CD4-positive, alpha-beta T cell treated with Interferon gamma for 1 hour (primary cell): ENCODE measurements at regions not wholly inside any gene's neighbourhood (a gene's known extent, or its start where the extent isn't known, plus 50 kb on each side); places are given as distances from the start of the nearest gene placed in this dataset.

Source experiments
- DNase-seq: peaks from one replicate; pipeline ENCODE4 v3.0.0-alpha.2; 2020

DNA sequence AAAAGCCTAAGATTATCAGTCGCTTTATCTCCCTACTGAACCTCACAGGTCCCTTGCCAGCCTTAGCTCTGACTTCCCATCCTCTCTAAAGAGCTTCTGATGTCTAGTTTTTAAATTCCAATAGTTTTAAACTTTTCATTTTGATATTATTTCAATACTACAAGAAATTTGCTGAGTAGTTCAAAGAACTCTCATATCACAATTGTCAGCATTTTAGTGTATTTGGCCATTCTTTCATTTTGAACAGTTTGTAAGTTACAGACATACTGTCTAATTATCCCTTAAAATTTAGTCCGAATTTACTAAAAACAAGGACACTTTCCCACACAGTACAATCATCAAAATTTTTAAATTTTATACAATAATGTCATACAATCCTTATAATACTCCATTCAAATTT, 666.8 kb upstream of the SETBP1 start:
- DNase-seq: no peak

DNA sequence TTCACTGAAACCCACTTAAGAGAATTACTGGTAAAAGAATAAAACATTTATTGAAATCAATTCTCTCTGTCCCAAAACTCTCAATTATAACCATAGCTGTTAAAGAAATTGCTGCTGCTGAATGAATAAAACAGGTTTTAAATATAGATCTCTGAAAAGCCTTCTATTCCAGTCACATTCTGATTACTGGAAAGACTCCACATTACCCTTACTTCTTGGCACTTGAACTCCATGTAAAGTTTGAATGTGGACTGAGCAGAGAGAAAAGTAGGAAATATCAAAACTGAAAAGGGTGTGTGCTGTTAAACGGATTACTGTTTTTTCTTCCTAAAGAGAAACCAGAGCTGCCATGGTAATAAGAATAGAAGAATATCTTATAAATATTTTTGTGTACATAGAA, 655.3 kb upstream of the SETBP1 start:
- no peak for DNase-seq

DNA sequence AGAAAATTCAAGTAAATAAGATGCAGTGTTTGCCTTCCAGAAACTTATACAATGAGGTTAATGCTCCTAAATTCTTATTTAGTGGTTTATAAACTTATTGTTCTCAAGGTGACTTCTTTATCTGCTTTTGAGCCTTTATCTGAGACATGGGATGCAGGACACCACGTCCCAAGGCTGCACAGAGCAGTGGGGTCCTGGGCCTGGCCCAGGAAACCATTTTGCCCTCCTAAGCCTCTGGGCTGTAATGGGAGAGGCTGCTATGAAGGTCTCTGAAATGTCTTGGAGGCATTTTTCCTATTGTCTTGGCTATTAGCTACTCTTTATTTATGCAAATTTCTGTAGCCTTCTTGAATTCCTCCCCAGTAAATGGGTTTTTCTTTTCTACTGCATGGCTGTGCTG, 652.6 kb upstream of the SETBP1 start:
- no peak for DNase-seq

DNA sequence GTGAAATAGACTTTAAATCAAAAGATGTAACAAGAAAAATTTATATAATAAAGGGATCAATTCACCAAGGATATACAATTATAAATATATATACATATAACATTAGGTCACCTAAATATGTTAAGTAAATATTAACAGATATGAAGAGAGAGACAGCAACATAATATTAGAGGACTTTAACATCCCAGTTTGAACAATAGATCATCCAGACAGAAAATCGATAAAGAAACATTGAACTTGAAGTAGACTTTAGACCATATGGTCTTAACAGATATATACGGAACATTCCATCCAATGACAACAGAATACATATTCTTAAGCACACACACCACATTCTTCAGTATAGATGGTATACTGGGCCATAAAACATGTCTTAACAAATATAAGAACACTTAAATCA, 649.6 kb upstream of the SETBP1 start:
- DNase-seq: no peak

DNA sequence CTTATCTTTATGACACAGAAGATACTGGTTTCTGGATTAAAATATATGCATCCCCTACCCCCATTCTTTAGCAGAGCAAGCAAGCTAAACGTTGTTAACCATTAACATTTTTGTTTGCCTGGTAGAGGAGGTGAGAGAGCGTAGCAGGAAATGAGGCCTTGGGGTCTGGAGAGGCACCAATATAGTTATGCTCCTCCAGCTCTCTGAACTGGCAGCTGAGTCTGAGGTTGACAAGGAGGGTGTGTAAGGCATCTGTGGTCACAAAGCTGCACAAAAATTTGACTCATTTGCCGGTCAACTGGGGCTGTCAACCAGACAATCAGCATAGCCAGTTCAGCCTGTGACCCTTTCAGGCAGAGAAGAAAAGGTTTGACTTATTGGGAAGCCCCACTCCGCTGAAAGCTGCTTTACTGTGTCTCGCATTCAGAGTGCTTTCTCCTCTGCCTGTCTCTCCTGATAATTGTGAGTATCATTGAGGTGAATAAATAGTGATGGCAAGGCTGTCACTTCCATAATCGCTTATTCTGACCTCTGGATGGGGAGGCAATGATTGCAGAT, 647.5 kb upstream of the SETBP1 start:
- no peak for DNase-seq

DNA sequence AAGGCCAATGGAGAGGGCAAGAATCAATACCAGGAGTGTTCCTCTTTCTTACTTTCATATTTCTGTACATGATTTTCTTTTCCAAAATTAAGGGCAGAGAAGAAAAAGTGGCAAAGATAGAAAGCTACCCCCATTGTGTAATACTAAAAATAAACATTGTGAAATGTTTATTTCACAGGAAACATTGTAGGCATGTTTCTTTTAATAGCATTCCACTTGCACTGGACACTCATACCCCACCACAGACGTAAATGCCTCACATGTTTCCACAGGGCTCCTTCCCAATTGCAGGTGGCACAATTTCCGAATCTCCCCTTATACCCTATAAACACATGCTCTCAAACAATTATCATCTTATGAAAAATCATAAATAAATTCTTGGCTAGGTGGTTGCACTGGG, 645.1 kb upstream of the SETBP1 start:
- no peak for DNase-seq

DNA sequence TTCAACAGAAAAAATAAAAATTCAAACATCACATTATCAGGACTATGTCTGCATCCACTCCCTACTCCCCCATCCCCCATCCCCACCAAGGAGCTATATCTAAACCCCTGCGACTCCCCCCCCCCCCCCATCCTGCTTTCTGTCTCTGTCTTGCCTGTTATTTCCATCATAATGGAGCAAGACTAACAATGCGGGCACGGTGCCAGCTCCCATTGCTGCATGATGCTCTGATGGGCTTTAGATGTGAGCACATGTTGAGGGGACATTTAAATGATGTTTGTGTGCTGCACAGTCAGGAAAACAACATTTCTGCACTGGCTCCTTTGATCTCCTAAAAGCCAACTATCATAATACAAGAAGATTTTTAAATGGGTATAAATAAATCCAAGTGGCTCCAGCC, 644.2 kb upstream of the SETBP1 start:
- DNase-seq: no peak

DNA sequence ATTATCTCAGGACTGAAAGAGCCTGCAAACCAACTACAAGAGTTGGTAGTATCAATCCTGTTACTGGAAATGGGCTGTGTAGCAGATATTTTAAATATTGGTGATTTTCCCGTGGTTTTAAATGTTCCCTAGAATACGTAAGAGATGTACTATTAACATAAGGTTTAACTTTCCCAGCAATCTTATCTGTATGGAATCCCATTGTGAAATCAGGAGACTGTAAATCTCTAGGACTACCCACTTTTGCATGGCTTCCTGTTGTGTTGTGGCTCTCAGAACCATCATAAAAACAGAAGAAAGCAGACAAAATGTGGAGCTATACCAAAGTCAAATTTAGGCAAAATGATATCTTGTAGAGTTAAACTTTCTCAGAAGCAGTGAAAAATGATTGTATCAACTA, 641.5 kb upstream of the SETBP1 start:
- DNase-seq: no peak

DNA sequence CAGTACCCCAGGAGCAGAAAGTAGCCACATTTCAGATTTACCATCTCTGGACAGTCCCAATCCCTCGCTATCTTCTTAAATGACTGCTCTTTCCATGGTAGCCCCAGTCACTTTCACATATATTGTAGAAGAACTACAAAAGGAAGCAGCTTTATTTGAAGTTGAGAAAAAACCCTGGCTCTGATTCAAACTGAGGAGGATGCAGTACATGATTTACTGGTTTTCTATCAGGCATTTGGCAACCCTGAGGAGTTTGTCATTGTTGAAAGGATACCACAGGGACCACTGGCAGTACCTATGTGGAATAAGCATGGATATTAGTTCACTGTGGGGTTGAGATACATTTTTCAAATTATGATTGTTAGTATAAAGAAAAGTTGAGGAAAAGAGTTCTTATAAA, 640.9 kb upstream of the SETBP1 start:
- DNase-seq: no peak

DNA sequence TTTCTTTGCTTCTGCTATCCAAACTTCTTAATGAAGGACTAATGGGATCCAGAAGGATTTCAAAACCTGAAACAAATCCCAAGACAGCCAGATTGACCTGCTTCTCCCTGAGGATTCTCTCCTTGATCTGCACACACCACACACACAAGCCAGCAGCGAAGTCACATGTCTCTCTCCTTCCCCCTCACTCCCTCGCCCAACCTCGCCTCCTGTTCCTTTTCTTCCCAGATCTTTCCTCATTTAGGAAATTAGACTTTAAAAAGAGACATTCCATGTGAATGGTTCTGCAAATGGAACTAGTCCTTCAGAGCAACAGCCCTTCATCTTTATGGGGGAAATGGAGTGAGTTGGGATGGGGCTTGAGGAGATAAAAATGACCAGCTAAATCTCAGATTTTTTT, 639.1 kb upstream of the SETBP1 start:
- DNase-seq: no peak

DNA sequence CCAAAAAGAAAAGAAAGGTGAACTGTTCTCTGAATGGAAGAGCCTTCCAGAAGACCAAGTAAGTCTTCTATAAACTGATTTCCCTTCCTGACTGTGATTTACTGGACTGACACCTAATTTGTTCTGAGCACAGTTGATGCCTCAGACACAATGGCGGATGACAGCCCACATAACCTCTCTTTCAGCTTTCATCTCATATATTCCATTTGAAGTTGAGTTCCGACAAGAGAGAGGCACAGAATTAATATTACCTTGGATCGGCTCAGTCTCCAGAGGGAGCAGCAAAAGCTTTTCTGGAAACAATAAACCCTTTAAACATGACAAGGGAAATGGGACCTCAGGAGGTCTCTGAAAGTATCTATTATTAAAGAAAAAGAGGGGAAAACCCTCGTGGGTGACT, 638.7 kb upstream of the SETBP1 start:
- no peak for DNase-seq

DNA sequence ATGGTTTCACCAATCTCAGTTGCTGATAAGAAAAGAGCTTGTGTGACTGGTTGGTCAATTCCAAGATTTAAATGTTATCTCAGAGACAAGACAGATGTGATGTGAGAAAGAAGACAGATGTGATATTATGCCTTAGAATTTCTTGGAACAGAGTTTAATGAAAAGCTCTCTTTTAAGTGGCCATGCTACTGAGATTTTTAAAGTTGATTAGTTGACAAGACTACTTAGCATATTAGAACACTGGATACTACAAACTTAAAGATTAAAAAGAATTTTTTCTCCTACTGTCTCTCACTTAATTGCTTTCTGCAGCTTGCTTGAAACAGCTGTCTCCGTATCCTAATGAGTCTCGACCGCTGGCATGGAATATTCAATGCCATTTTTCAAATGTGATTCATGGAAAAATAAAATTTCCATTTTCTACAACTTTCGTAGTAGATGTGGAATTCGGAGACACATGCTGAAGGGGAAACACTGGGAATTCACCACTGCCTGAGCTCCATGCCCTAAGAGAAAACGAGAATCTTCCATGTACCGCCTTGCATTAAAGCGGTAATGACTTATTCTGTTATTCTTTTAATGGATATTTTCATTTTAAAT, 634.2 kb upstream of the SETBP1 start:
- no peak for DNase-seq

DNA sequence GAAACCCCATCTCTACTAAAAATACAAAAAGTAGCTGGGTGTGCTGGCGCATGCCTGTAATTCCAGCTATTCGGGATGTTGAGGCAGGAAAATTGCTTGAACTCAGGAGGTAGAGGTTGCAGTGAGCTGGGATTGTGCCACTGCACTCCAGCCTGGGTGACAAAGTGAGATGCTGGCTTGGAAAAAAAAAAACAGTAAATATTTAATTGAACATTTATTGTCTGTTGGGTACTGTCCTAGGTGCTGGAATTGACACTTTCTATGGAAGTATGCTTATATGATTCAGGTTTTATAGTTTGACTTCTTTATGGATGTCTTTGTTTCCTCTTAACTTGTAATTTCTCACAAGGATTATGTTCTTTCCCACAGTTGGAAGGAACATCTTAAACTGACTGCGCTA, 633.1 kb upstream of the SETBP1 start:
- DNase-seq: no peak

DNA sequence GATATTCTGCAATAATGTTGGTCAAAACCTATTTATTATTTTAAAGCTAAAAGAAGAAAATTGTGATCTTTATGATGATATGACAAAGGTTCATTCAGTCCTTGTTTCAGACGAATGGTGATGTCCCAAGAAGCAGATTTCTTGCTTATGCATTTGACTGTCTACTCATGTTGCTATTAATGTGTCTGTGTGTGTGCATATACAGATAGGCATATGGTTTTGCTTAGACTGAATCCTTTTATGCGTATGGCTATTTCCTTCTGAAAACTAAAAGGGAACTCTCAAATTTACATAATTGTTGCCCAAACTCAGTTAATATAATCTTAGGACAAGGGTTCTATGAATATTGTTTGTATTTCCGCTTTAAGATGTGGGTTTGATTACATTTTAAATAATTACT, 632.3 kb upstream of the SETBP1 start:
- no peak for DNase-seq

DNA sequence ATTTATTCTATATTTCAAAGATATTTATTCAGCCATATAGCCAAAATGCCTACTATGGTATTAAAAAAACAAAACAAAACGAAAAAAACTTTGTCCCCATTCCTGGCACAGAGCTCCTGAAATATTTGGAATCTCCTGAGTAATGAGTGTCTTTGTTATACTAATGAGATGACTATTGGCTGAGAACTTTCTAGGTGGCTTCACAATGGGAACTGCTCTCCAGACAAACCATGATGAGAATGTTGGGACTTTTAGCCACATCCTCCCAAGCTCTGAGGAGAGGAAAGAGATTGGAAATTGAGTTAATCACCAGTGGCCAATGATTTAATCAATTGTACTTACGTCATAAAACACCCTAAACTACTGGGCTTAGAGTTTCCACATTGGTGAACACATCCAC, 631.8 kb upstream of the SETBP1 start:
- DNase-seq: no peak

DNA sequence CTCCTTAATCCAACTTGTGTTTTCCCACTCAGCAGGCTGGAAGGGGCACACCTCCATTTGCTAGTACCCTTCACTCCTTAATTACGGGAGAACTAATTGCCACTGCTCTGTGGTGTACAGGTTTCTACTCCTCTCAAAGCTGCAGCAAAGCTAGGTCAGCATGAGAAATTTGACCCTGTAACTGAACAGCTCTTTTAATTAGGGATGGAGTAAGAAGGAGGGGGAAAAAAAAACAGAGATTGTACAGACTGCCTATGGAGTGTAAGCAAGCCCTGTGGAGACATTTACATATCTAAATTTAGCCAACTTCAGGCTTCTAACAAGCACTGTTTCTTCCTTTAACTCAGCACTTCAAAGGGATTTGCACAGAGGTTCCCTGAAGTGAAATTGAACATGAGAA, 629.7 kb upstream of the SETBP1 start:
- DNase-seq: no peak

DNA sequence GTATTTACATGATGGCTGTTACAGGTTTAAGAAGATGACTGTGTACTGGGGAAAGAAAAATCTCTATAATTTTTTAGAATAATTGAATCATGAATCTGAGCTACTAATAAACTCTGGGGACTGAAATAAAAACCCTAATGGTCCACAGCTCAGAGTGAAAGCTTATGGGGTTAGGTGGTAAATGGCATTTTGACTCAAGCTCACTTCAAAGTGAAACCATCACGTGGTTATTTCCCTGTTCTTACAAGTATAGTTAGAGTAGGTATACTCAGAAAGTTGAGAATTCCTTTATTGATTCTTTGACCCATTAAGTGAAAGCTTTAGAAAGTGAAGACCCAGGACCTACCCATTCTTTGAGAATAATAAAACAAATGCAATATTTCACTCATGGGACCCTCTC, 626.2 kb upstream of the SETBP1 start:
- DNase-seq: no peak

DNA sequence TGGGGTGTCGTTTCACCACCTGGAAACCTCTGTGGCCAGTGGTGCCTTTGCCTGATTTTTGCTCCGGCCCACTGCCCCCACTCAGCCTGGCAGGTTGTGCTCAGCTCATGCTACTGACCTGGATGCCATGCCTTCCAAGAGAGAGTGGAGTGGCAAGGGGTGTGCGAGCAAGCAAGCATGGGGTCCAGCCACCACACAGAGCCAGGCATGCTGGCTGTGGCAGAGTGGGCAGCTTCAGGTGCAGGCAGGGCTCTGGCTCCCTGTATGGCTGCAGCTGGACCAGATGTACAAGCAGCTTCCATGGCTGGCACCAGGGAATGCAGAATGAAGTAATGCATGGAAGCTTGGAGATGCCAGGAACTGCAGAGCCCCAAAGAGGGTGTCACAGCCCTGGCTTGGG, 620.5 kb upstream of the SETBP1 start:
- DNase-seq: no peak

DNA sequence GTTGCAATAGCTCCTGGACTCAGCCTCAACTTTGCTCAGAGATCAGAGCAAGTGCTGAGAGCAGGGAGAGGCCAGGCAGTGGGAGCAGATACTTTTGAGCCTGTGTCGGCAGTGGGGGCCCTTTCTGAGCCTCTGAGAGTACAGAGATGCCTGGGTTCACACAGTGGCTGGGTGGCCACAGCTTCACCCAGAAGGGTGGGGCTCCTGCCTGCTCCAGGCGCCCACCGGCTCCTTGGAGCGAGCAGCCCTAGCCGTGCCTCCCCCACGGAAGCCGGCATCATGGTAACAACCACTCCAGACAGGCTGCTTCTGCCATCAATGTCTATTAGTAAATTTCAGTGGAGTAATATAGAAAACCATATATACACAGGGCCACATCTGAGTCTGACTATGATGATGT, 619.2 kb upstream of the SETBP1 start:
- no peak for DNase-seq

DNA sequence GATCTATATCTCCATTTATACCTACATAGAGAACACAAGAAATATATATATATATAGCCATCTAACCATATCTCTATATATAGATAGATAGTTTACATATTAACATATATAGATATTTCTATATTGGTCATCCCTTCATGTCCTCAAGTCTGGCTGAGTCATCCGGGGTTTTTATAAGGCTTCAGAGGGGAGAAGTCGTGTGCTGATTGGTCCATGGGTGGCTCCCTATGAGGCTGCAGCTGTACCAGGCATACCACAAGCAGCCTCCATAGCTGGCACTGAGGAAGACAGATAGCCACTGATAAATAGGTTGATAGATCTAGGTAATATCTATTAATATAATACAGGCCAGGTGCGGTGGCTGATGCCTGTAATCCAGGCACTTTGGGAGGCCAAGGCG, 618.3 kb upstream of the SETBP1 start:
- no peak for DNase-seq

DNA sequence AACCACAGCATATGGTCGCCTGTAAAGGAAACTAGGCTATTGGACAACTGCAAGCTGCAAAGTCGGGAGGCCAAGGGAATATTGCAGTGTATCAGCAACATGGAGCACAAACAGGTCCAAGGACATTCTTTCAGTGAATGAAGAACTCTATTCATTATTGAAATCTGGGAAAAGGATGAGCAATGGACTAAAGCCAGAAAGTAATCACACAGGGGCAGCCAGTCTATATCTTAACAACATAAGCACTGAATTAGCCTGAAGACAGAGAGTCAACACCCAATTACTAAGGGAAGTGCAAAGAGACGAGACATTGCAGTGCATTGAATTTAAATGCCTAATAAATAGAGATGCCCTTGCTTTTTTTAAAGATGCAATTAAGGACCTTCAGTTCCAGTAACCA, 615.5 kb upstream of the SETBP1 start:
- DNase-seq: no peak

DNA sequence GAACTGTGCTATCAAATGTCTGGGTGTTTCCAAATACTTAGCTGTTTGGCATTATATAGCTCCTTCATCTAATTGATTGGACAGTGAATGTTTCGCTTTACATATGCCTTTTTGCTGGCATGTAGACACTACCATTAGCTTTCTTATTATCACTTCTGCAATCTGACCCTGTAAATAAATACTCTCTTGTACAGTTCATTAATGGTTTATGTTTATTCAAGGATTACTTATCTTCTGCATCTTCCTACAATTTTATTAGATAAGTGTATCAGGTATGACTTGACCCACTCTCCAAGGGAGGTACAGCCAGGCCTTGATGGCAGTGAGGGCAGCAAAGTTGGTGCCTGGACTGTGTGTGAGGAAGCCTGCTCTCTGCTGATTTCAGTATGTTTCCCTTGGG, 614.1 kb upstream of the SETBP1 start:
- DNase-seq: no peak

DNA sequence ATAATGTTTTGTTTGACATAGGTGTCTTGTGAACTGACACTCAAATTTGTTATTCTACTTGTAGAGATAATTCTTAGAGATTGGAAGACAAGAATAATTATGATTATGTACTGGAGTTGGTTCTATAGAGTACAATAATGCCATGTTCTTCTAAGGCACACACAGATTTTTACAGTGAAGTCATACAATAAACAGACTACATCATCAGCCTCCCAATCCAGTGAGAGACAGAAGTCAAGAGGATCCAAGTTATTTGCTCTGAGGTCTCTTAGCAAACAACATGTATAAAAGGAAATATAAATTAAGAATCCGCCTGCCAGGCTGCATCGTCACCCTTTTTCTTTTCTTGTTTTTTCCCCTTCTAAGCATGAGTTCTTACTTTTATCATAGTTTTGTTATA, 613.5 kb upstream of the SETBP1 start:
- DNase-seq: no peak

DNA sequence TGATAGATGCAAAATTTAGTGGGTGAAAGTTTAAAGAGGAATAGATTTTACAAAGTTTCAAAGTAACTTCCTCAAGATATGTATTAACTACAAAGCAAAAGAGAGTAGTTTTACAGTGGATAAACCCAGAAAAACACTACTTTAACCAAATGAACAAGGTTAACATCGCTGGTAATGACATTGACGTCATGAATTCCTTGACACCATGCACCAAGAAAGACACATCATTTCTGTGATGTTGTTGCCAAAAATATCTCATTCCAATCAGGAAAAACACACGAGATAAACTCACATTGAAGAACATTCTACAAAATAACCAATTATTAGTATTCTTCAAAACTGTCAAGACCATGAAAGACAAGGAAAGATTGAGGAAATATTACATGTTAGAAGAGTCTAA, 605.6 kb upstream of the SETBP1 start:
- no peak for DNase-seq

DNA sequence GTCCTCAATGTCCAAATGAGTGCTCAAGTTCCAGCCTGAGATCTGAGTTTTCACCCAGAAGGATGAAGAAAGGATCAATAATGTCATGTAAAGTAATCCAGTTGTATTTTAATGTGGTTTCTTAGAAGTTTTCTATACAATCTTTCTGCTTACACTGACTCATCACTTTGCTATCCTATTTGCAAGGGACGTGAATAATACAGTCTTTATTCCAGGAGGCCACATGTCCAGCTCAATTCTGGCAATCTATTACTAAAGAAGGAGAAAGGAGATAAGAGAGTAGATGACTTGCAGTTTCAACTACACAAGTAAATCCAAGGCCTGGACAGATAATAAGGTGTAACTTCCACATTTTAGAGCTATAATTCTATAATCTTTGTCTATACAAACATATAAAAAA, 601.1 kb upstream of the SETBP1 start:
- DNase-seq: no peak

DNA sequence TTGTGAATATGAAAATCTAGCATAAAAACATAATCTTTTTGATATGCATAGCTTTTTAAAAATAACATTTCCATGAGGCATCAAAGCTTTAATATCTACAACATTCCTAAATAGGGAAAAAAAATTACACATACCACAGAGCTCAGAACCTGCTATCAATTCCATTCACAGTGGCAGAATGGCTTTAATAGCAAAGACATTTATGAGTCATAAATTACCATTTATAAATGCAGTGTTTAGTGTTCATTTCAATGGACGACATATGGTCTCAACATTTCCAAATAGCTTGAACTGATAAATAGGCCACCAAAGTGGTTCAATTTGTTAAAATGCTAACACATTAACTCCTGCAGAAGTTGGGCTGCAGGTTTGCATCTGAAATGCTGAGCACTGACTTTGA, 600.6 kb upstream of the SETBP1 start:
- no peak for DNase-seq
